Spleen (tissue), 7 donors: ENCODE measurements at regions not wholly inside any gene's neighbourhood (a gene's known extent, or its start where the extent isn't known, plus 50 kb on each side); places are given as distances from the start of the nearest gene placed in this dataset.

Experiments
- CTCF ChIP-seq, 11 experiments: fragments of 200-600 bp in 7 of 11; fragments of 450-650 bp in 4 of 11; sonication (generic) in 4 of 11; IDR thresholded peaks in 8 of 11; conservative IDR thresholded peaks in 3 of 11; 1 replicate in 7 of 11; 2 replicates in 4 of 11; pipeline versions ENCODE4 v1.4.0 to v1.8.0; 2016 to 2021; ENCODE audit warnings: antibody characterized with exemption in 11 of 11, inconsistent platforms in 4 of 11, mild to moderate bottlenecking in 1 of 11
- POLR2A ChIP-seq, 3 donors: fragments of 450-650 bp; IDR thresholded peaks; one replicate each; pipeline ENCODE4 v1.5.1; 2017; ENCODE audit warnings: antibody characterized with exemption in 3 of 3, mild to moderate bottlenecking in 1 of 3
- POLR2AphosphoS5 ChIP-seq, 3 donors: sonication (generic); formaldehyde crosslinking; IDR thresholded peaks; one replicate each; pipeline ENCODE4 v1.5.1; 2017; ENCODE audit warnings: antibody characterized with exemption in 3 of 3
- donor health status: DM: no; HTN: no; CAD: no; lungs with moderate emphysema.
- donor health status: DM: no; HTN: no; CAD: no.
- donor health status: DM: no; HTN: no; CAD: no.

- TF ChIP-seq CTCF (IDR thresholded peaks at IDR 0.05 in 8 of 11, conservative IDR thresholded peaks at IDR 0.05 in 3 of 11) (no peak), POLR2A (IDR thresholded peaks at IDR 0.05) (no peak), POLR2AphosphoS5 (IDR thresholded peaks at IDR 0.05) (no peak)
These were observed 247.3 kb downstream of the GATA3 start for GRCh38 chr10:8301831-8302230.
